ENCODE measurements at regions not wholly inside any gene's neighbourhood (a gene's known extent, or its start where the extent isn't known, plus 50 kb on each side); places are given as distances from the start of the nearest gene placed in this dataset.

- Mint-ChIP-seq H3K4me1 (no peaks in the 10 kb centered on the region), H3K36me3 (ENCODE audit: low read depth) (no peaks in the 10 kb centered on the region), H3K27ac (no peak overlapping the region), H3K4me3 (no peak overlapping the region), H3K27me3 (no peaks in the 10 kb centered on the region), H3K9me3 (peaks cover 21% of the 10 kb centered on the region)
- no peak for DNase-seq
- CTCF ChIA-PET = no interaction called here
- POLR2A ChIA-PET = no interaction called here
These were observed 849.9 kb downstream of the DCDC2C start for GRCh38 chr2:4553241-4553640.

- Mint-ChIP-seq H3K27ac (no peak overlapping the region), H3K9me3 (peaks cover 21% of the 10 kb centered on the region), H3K4me3 (no peak overlapping the region), H3K36me3 (ENCODE audit: low read depth) (no peaks in the 10 kb centered on the region), H3K4me1 (no peaks in the 10 kb centered on the region), H3K27me3 (no peaks in the 10 kb centered on the region)
- DNase-seq = no peak
- CTCF ChIA-PET = no interaction called here
- POLR2A ChIA-PET = no interaction called here
These were observed 852.9 kb downstream of the DCDC2C start for GRCh38 chr2:4556135-4556896.

- Mint-ChIP-seq H3K36me3 (ENCODE audit: low read depth) (no peaks in the 10 kb centered on the region), H3K27me3 (no peaks in the 10 kb centered on the region), H3K9me3 (peaks cover 14% of the 10 kb centered on the region), H3K4me1 (no peaks in the 10 kb centered on the region), H3K4me3 (no peak overlapping the region), H3K27ac (no peak overlapping the region)
- no peak for DNase-seq
- ChIA-PET POLR2A (no interaction called here), CTCF (no interaction called here)
These were observed 857.8 kb downstream of the DCDC2C start for GRCh38 chr2:4561196-4561595.

GRCh38 chr2:4576075-4576474, 872.7 kb downstream of the DCDC2C start:
- Mint-ChIP-seq H3K27ac (no peak overlapping the region), H3K36me3 (ENCODE audit: low read depth) (no peaks in the 10 kb centered on the region), H3K4me3 (no peak overlapping the region), H3K4me1 (no peaks in the 10 kb centered on the region), H3K27me3 (no peaks in the 10 kb centered on the region), H3K9me3 (peaks cover 11% of the 10 kb centered on the region)
- POLR2A ChIA-PET = no interaction called here
- no peak for DNase-seq
- CTCF ChIA-PET = no interaction called here

- POLR2A ChIA-PET = no interaction called here
- Mint-ChIP-seq H3K4me1 (no peaks in the 10 kb centered on the region), H3K27me3 (no peaks in the 10 kb centered on the region), H3K9me3 (peaks cover 4% of the 10 kb centered on the region), H3K4me3 (no peak overlapping the region), H3K36me3 (ENCODE audit: low read depth) (no peaks in the 10 kb centered on the region), H3K27ac (no peak overlapping the region)
- CTCF ChIA-PET = no interaction called here
- DNase-seq = no peak
These were observed 876.6 kb downstream of the DCDC2C start for GRCh38 chr2:4579977-4580376.

- no peaks in the 10 kb centered on the region for H3K27me3 Mint-ChIP-seq
- ChIA-PET CTCF (no interaction called here), POLR2A (no interaction called here)
- DNase-seq = no peak
- H3K4me3 Mint-ChIP-seq = no peak overlapping the region
- H3K36me3 Mint-ChIP-seq (ENCODE audit: low read depth) = no peaks in the 10 kb centered on the region
- H3K9me3 Mint-ChIP-seq = peaks cover 8% of the 10 kb centered on the region
- H3K4me1 Mint-ChIP-seq = no peaks in the 10 kb centered on the region
- no peak overlapping the region for H3K27ac Mint-ChIP-seq
These were observed 881.8 kb downstream of the DCDC2C start for GRCh38 chr2:4585057-4585635.

- H3K36me3 Mint-ChIP-seq (ENCODE audit: low read depth) = no peaks in the 10 kb centered on the region
These were observed 885.2 kb downstream of the DCDC2C start for GRCh38 chr2:4588606-4589005.

GRCh38 chr2:4591261-4591660, 887.9 kb downstream of the DCDC2C start:
- Mint-ChIP-seq H3K4me3 (no peak overlapping the region), H3K4me1 (no peaks in the 10 kb centered on the region), H3K27me3 (no peaks in the 10 kb centered on the region), H3K27ac (no peak overlapping the region), H3K36me3 (ENCODE audit: low read depth) (no peaks in the 10 kb centered on the region), H3K9me3 (peaks cover 15% of the 10 kb centered on the region)
- POLR2A ChIA-PET = no interaction called here
- no peak for DNase-seq
- CTCF ChIA-PET = no interaction called here

More at GRCh38 chr2:4588606-4589005, 885.2 kb downstream of the DCDC2C start:
- POLR2A ChIA-PET = no interaction called here
- no peak overlapping the region for H3K27ac Mint-ChIP-seq
- no peak for DNase-seq
- H3K9me3 Mint-ChIP-seq = peaks cover 17% of the 10 kb centered on the region
- H3K27me3 Mint-ChIP-seq = no peaks in the 10 kb centered on the region
- no peaks in the 10 kb centered on the region for H3K4me1 Mint-ChIP-seq
- H3K4me3 Mint-ChIP-seq = no peak overlapping the region
- CTCF ChIA-PET = no interaction called here

- Mint-ChIP-seq H3K4me1 (no peaks in the 10 kb centered on the region), H3K9me3 (peaks cover 4% of the 10 kb centered on the region), H3K27me3 (no peaks in the 10 kb centered on the region), H3K27ac (no peak overlapping the region), H3K4me3 (no peak overlapping the region), H3K36me3 (ENCODE audit: low read depth) (no peaks in the 10 kb centered on the region)
- CTCF ChIA-PET = no interaction called here
- no peak for DNase-seq
- POLR2A ChIA-PET = no interaction called here
These were observed 894.0 kb downstream of the DCDC2C start for GRCh38 chr2:4597400-4597799.

GRCh38 chr2:4604767-4605166, 901.4 kb downstream of the DCDC2C start:
- no peaks in the 10 kb centered on the region for H3K27me3 Mint-ChIP-seq
- no peaks in the 10 kb centered on the region for H3K4me1 Mint-ChIP-seq
- ChIA-PET POLR2A (no interaction called here), CTCF (no interaction called here)
- no peaks in the 10 kb centered on the region for H3K9me3 Mint-ChIP-seq
- no peak overlapping the region for H3K27ac Mint-ChIP-seq
- no peak for DNase-seq
- no peaks in the 10 kb centered on the region for H3K36me3 Mint-ChIP-seq (ENCODE audit: low read depth)
- no peak overlapping the region for H3K4me3 Mint-ChIP-seq

- DNase-seq = no peak
- ChIA-PET POLR2A (no interaction called here), CTCF (no interaction called here)
- no peak overlapping the region for H3K27ac Mint-ChIP-seq
- H3K36me3 Mint-ChIP-seq (ENCODE audit: low read depth) = no peaks in the 10 kb centered on the region
- no peak overlapping the region for H3K4me3 Mint-ChIP-seq
- no peaks in the 10 kb centered on the region for H3K27me3 Mint-ChIP-seq
- H3K9me3 Mint-ChIP-seq = peaks cover 16% of the 10 kb centered on the region
- no peaks in the 10 kb centered on the region for H3K4me1 Mint-ChIP-seq
These were observed 914.8 kb downstream of the DCDC2C start for GRCh38 chr2:4618141-4618540.

- Mint-ChIP-seq H3K4me1 (no peaks in the 10 kb centered on the region), H3K36me3 (ENCODE audit: low read depth) (no peaks in the 10 kb centered on the region), H3K27ac (no peak overlapping the region), H3K27me3 (no peaks in the 10 kb centered on the region), H3K4me3 (no peak overlapping the region), H3K9me3 (peaks cover 17% of the 10 kb centered on the region)
- ChIA-PET POLR2A (no interaction called here), CTCF (no interaction called here)
- DNase-seq = no peak
These were observed 915.4 kb downstream of the DCDC2C start for GRCh38 chr2:4618630-4619228.

- CTCF ChIA-PET = no interaction called here
- Mint-ChIP-seq H3K36me3 (ENCODE audit: low read depth) (no peaks in the 10 kb centered on the region), H3K27me3 (no peaks in the 10 kb centered on the region), H3K4me1 (no peaks in the 10 kb centered on the region), H3K27ac (no peak overlapping the region), H3K9me3 (peaks cover 12% of the 10 kb centered on the region), H3K4me3 (no peak overlapping the region)
- POLR2A ChIA-PET = no interaction called here
- no peak for DNase-seq
These were observed 925.7 kb downstream of the DCDC2C start for GRCh38 chr2:4628998-4629501.

GRCh38 chr2:4635289-4635688, 931.9 kb downstream of the DCDC2C start:
- Mint-ChIP-seq H3K4me3 (no peak overlapping the region), H3K27ac (no peak overlapping the region), H3K27me3 (no peaks in the 10 kb centered on the region), H3K9me3 (peaks cover 5% of the 10 kb centered on the region), H3K4me1 (no peaks in the 10 kb centered on the region), H3K36me3 (ENCODE audit: low read depth) (no peaks in the 10 kb centered on the region)
- ChIA-PET CTCF (no interaction called here), POLR2A (no interaction called here)
- no peak for DNase-seq
